OCI-LY3 (cell line): ENCODE measurements at regions not wholly inside any gene's neighbourhood (a gene's known extent, or its start where the extent isn't known, plus 50 kb on each side); places are given as distances from the start of the nearest gene placed in this dataset.

Experiments
- EZH2phosphoT487 ChIP-seq: fragments of 200-600 bp; shearing (Covaris generic); IDR thresholded peaks from 2 replicates; pipeline ENCODE4 v1.6.1; 2018; ENCODE audit warnings: antibody characterized with exemption, mixed run types, low read depth
- TF ChIP-seq, protein P1 (sequence below): fragments of 200-600, 300-600 bp; sonication (generic); IDR thresholded peaks from 2 replicates; pipeline ENCODE4 v1.5.1; 2014; ENCODE audit warnings: antibody characterized with exemption, low read length, low read depth

DNA sequence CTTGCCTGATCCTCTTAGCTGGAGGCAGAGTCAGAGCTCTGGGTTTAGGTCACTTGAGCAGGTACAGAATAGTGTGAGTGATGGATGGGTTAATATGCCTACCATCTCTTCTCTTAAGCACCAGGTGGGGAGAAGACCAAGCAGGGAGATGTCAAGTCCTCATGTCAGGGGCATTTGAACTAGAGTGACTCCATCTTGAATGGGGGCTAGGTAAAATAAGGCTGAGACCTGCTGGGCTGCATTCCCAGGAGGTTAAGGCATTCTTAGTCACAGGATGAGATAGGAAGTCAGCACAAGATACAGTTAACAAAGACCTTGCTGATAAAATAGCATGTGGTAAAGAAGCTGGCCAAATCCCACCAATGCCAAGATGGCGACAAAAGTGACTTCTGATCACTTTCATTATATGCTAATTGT lies 77.4 kb upstream of the BTG3 start:
- TF ChIP-seq, protein P1, sequence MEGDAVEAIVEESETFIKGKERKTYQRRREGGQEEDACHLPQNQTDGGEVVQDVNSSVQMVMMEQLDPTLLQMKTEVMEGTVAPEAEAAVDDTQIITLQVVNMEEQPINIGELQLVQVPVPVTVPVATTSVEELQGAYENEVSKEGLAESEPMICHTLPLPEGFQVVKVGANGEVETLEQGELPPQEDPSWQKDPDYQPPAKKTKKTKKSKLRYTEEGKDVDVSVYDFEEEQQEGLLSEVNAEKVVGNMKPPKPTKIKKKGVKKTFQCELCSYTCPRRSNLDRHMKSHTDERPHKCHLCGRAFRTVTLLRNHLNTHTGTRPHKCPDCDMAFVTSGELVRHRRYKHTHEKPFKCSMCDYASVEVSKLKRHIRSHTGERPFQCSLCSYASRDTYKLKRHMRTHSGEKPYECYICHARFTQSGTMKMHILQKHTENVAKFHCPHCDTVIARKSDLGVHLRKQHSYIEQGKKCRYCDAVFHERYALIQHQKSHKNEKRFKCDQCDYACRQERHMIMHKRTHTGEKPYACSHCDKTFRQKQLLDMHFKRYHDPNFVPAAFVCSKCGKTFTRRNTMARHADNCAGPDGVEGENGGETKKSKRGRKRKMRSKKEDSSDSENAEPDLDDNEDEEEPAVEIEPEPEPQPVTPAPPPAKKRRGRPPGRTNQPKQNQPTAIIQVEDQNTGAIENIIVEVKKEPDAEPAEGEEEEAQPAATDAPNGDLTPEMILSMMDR = no peak
- TF ChIP-seq EZH2phosphoT487 = no peak
